Neural progenitor cell (in vitro differentiated cells): ENCODE measurements at regions not wholly inside any gene's neighbourhood (a gene's known extent, or its start where the extent isn't known, plus 50 kb on each side); places are given as distances from the start of the nearest gene placed in this dataset.

Experiments used
- DNase-seq: peaks from one replicate; pipeline ENCODE4 v3.0.0-alpha.2; 2016; ENCODE audit warnings: low spot score
- H2AFZ ChIP-seq: fragments of 200-600 bp; sonication (generic); replicated peaks from 2 replicates; pipeline ENCODE4 v1.6.1; 2016; ENCODE audit warnings: antibody characterized with exemption
- H3F3A ChIP-seq: fragments of 200-600 bp; sonication (generic); 2 replicates; pipeline ENCODE4 v1.6.1; 2016; ENCODE audit warnings: antibody characterized with exemption, low read depth
- H3K27ac ChIP-seq: fragments of 200-600 bp; sonication (generic); 2 replicates; pipeline ENCODE4 v1.5.1; 2016; ENCODE audit warnings: mild to moderate bottlenecking
- H3K27me3 ChIP-seq: fragments of 200-600 bp; sonication (generic); 2 replicates; pipeline ENCODE4 v1.6.1; 2016; ENCODE audit warnings: mild to moderate bottlenecking, moderate library complexity
- H3K36me3 ChIP-seq: fragments of 200-600 bp; sonication (generic); 2 replicates; pipeline ENCODE4 v1.5.1; 2016
- H3K4me1 ChIP-seq: fragments of 200-600 bp; sonication (generic); 2 replicates; pipeline ENCODE4 v1.6.1; 2016; ENCODE audit warnings: mixed run types
- H3K4me2 ChIP-seq: fragments of 200-600 bp; sonication (generic); 2 replicates; pipeline ENCODE4 v1.6.1; 2016
- H3K4me3 ChIP-seq: fragments of 200-600 bp; sonication (generic); 2 replicates; pipeline ENCODE4 v1.5.1; 2016
- H3K79me2 ChIP-seq: fragments of 200-600 bp; sonication (generic); 2 replicates; pipeline ENCODE4 v1.6.1; 2016; ENCODE audit warnings: low read depth
- H3K9ac ChIP-seq: fragments of 200-600 bp; sonication (generic); 2 replicates; pipeline ENCODE4 v1.6.1; 2016
- H3K9me3 ChIP-seq: fragments of 200-600 bp; sonication (generic); 2 replicates; pipeline ENCODE4 v1.5.1; 2016; ENCODE audit warnings: low read depth
- H4K20me1 ChIP-seq: fragments of 200-600 bp; sonication (generic); 2 replicates; pipeline ENCODE4 v1.6.1; 2016; ENCODE audit warnings: low read depth
- H3K27ac Mint-ChIP-seq: 3 replicates; pipeline ENCODE4 v1.8.0; 2021; ENCODE audit warnings: mixed read lengths
- H3K27me3 Mint-ChIP-seq: 2 replicates; pipeline ENCODE4 v1.8.0; 2022; ENCODE audit warnings: low read depth, mild to moderate bottlenecking, inconsistent platforms, moderate library complexity, mixed read lengths; ENCODE audit not compliant: insufficient read depth
- H3K36me3 Mint-ChIP-seq: 3 replicates; pipeline ENCODE4 v1.8.0; 2021; ENCODE audit warnings: mixed read lengths
- H3K4me1 Mint-ChIP-seq: 3 replicates; pipeline ENCODE4 v1.8.0; 2021; ENCODE audit warnings: mixed read lengths
- H3K4me3 Mint-ChIP-seq: 3 replicates; pipeline ENCODE4 v1.8.0; 2021; ENCODE audit warnings: mild to moderate bottlenecking, moderate library complexity, mixed read lengths
- H3K9me3 Mint-ChIP-seq: 3 replicates; pipeline ENCODE4 v1.8.0; 2020; ENCODE audit warnings: mixed read lengths
- CTCF ChIP-seq: fragments of 200-600 bp; sonication (generic); IDR thresholded peaks from 2 replicates; pipeline ENCODE4 v1.5.1; 2017; ENCODE audit warnings: antibody characterized with exemption, mild to moderate bottlenecking
- EZH2 ChIP-seq: fragments of 200-600 bp; sonication (generic); IDR thresholded peaks from 2 replicates; pipeline ENCODE4 v1.6.1; 2017; ENCODE audit warnings: antibody characterized with exemption, mild to moderate bottlenecking, moderate library complexity
- EZH2phosphoT487 ChIP-seq: fragments of 200-600 bp; sonication (generic); IDR thresholded peaks from 2 replicates; pipeline ENCODE4 v1.6.1; 2017; ENCODE audit warnings: antibody characterized with exemption

GRCh38 chr9:18233776-18234445 is 240.0 kb upstream of the ADAMTSL1 start:
- no peak overlapping the region for H3K27ac Mint-ChIP-seq
- H3K4me2 ChIP-seq: no peak overlapping the region
- no peak overlapping the region for H3K9ac ChIP-seq
- H2AFZ ChIP-seq: no peak overlapping the region
- H3K9me3 Mint-ChIP-seq: no peaks in the 10 kb centered on the region
- no peaks in the 10 kb centered on the region for H3K27me3 ChIP-seq
- H3K36me3 Mint-ChIP-seq: no peaks in the 10 kb centered on the region
- no peaks in the 10 kb centered on the region for H3K27me3 Mint-ChIP-seq
- TF ChIP-seq CTCF: no peak
- no peak for TF ChIP-seq EZH2phosphoT487
- TF ChIP-seq EZH2: no peak
- no peak for DNase-seq
- no peaks in the 10 kb centered on the region for H3F3A ChIP-seq
- no peak overlapping the region for H3K27ac ChIP-seq
- no peaks in the 10 kb centered on the region for H4K20me1 ChIP-seq
- H3K79me2 ChIP-seq: no peaks in the 10 kb centered on the region
- no peaks in the 10 kb centered on the region for H3K9me3 ChIP-seq
- H3K4me1 Mint-ChIP-seq: no peaks in the 10 kb centered on the region
- no peaks in the 10 kb centered on the region for H3K4me1 ChIP-seq
- no peak overlapping the region for H3K4me3 ChIP-seq
- H3K36me3 ChIP-seq: no peaks in the 10 kb centered on the region
- no peak overlapping the region for H3K4me3 Mint-ChIP-seq

GRCh38 chr9:18235181-18235908 is 238.6 kb upstream of the ADAMTSL1 start:
- no peak overlapping the region for H3K4me3 ChIP-seq
- TF ChIP-seq EZH2phosphoT487: no peak
- TF ChIP-seq EZH2: no peak
- TF ChIP-seq CTCF: no peak
- no peak overlapping the region for H3K27ac ChIP-seq
- no peaks in the 10 kb centered on the region for H4K20me1 ChIP-seq
- no peaks in the 10 kb centered on the region for H3K9me3 ChIP-seq
- H2AFZ ChIP-seq: no peak overlapping the region
- Mint-ChIP-seq H3K27me3 (peaks cover 3% of the 10 kb centered on the region), H3K36me3 (no peaks in the 10 kb centered on the region), H3K9me3 (no peaks in the 10 kb centered on the region), H3K4me1 (no peaks in the 10 kb centered on the region), H3K4me3 (no peak overlapping the region), H3K27ac (no peak overlapping the region)
- H3F3A ChIP-seq: no peaks in the 10 kb centered on the region
- no peak overlapping the region for H3K4me2 ChIP-seq
- no peaks in the 10 kb centered on the region for H3K36me3 ChIP-seq
- H3K4me1 ChIP-seq: no peaks in the 10 kb centered on the region
- no peak overlapping the region for H3K9ac ChIP-seq
- no peaks in the 10 kb centered on the region for H3K27me3 ChIP-seq
- H3K79me2 ChIP-seq: no peaks in the 10 kb centered on the region
- DNase-seq: no peak

- Histone ChIP-seq H3K27me3 (no peaks in the 10 kb centered on the region), H3K9me3 (no peaks in the 10 kb centered on the region), H4K20me1 (no peaks in the 10 kb centered on the region), H3K79me2 (no peaks in the 10 kb centered on the region), H3K9ac (no peak overlapping the region), H3K4me3 (no peak overlapping the region), H3K27ac (no peak overlapping the region), H3F3A (no peaks in the 10 kb centered on the region), H2AFZ (no peak overlapping the region), H3K4me1 (no peaks in the 10 kb centered on the region), H3K36me3 (no peaks in the 10 kb centered on the region), H3K4me2 (no peak overlapping the region)
- Mint-ChIP-seq H3K4me1 (no peaks in the 10 kb centered on the region), H3K27me3 (peaks cover 3% of the 10 kb centered on the region), H3K36me3 (no peaks in the 10 kb centered on the region), H3K9me3 (no peaks in the 10 kb centered on the region), H3K4me3 (no peak overlapping the region), H3K27ac (no peak overlapping the region)
- TF ChIP-seq CTCF: no peak
- TF ChIP-seq EZH2phosphoT487: no peak
- TF ChIP-seq EZH2: no peak
- no peak for DNase-seq
Measured at GRCh38 chr9:18236336-18236735, 237.6 kb upstream of the ADAMTSL1 start.
